HG03457 (cell line): ENCODE measurements at regions not wholly inside any gene's neighbourhood (a gene's known extent, or its start where the extent isn't known, plus 50 kb on each side); places are given as distances from the start of the nearest gene placed in this dataset.
"Not testable (repeated sequence)": the region's sequence is repeated elsewhere in the genome, so short reads cannot be mapped to it uniquely, and the experiment has no call there.

Source experiments
- ATAC-seq: cut with Tn5 transposase; IDR thresholded peaks from one replicate; pipeline ENCODE4 v1.9.1; 2021; ENCODE audit warnings: moderate number of reproducible peaks; ENCODE audit not compliant: unreplicated experiment

GRCh38 chr6:76790881-76791280 lies 672.4 kb downstream of the HTR1B start:
- ATAC-seq, result no peak

- ATAC-seq, result no peak
Observed at GRCh38 chr6:76790045-76790796, 673.1 kb downstream of the HTR1B start.

GRCh38 chr6:76789580-76789979 lies 673.7 kb downstream of the HTR1B start:
- no peak for ATAC-seq

GRCh38 chr6:76788155-76788554 lies 675.1 kb downstream of the HTR1B start:
- ATAC-seq, result no peak

GRCh38 chr6:76779068-76779467 lies 684.2 kb downstream of the HTR1B start:
- ATAC-seq, result no peak

- ATAC-seq, result no peak
Observed at GRCh38 chr6:76776876-76777275, 686.4 kb downstream of the HTR1B start.

GRCh38 chr6:76774781-76775384 lies 688.4 kb downstream of the HTR1B start:
- ATAC-seq, result no peak

GRCh38 chr6:76772951-76773350 lies 690.3 kb downstream of the HTR1B start:
- ATAC-seq, result no peak

- no peak for ATAC-seq
Observed at GRCh38 chr6:76771059-76771634, 692.1 kb downstream of the HTR1B start.

GRCh38 chr6:76770281-76770680 lies 693.0 kb downstream of the HTR1B start:
- no peak for ATAC-seq

- no peak for ATAC-seq
Observed at GRCh38 chr6:76768556-76768955, 694.7 kb downstream of the HTR1B start.

GRCh38 chr6:76764057-76764456 lies 691.6 kb upstream of the IMPG1 start:
- ATAC-seq, result no peak

- ATAC-seq, result no peak
Observed at GRCh38 chr6:76752841-76753240, 680.4 kb upstream of the IMPG1 start.

- ATAC-seq, result not testable (repeated sequence)
Observed at GRCh38 chr6:76745388-76745787, 672.9 kb upstream of the IMPG1 start.

GRCh38 chr6:76744151-76744720 lies 671.8 kb upstream of the IMPG1 start:
- not testable (repeated sequence) for ATAC-seq

- no peak for ATAC-seq
Observed at GRCh38 chr6:76742919-76743318, 670.5 kb upstream of the IMPG1 start.

GRCh38 chr6:76719449-76719848 lies 647.0 kb upstream of the IMPG1 start:
- ATAC-seq, result no peak

- no peak for ATAC-seq
Observed at GRCh38 chr6:76708641-76709331, 636.3 kb upstream of the IMPG1 start.

GRCh38 chr6:76707630-76708029 lies 635.2 kb upstream of the IMPG1 start:
- ATAC-seq, result no peak

GRCh38 chr6:76706631-76707030 lies 634.2 kb upstream of the IMPG1 start:
- no peak for ATAC-seq

GRCh38 chr6:76706086-76706485 lies 633.6 kb upstream of the IMPG1 start:
- ATAC-seq, result no peak
